Activated T-cell treated with anti-CD3 and anti-CD28 coated beads, Interleukin-2, amount 50 U/mL, for 72 hours (primary cell): ENCODE measurements at regions not wholly inside any gene's neighbourhood (a gene's known extent, or its start where the extent isn't known, plus 50 kb on each side); places are given as distances from the start of the nearest gene placed in this dataset.
"Not testable (repeated sequence)": the region's sequence is repeated elsewhere in the genome, so short reads cannot be mapped to it uniquely, and the experiment has no call there.

Experiments
- ATAC-seq, 2 donors: fragments of 150-1000 bp; cut with Tn5 transposase; replicated peaks in 1 of 2; 2 replicates each; pipeline ENCODE4 v1.10.0; 2021; ENCODE audit warnings: moderate library complexity in 2 of 2, mild to moderate bottlenecking in 1 of 2
- DNase-seq, 2 donors: peaks; one replicate each; pipeline ENCODE4 v3.0.0; 2021 to 2022; ENCODE audit warnings: mixed read lengths in 1 of 2
- H3K27ac Mint-ChIP-seq: one replicate; pipeline ENCODE4 v1.8.0; 2022; ENCODE audit warnings: mild to moderate bottlenecking, moderate library complexity, mixed read lengths
- H3K27me3 Mint-ChIP-seq: one replicate; pipeline ENCODE4 v1.8.0; 2022; ENCODE audit warnings: low read depth, mixed read lengths
- H3K36me3 Mint-ChIP-seq, 2 donors: one replicate each; pipeline ENCODE4 v1.8.0; 2022; ENCODE audit warnings: mixed read lengths in 2 of 2, mild to moderate bottlenecking in 1 of 2; ENCODE audit not compliant: insufficient read depth in 2 of 2
- H3K4me1 Mint-ChIP-seq: one replicate; pipeline ENCODE4 v1.8.0; 2022; ENCODE audit warnings: low read depth, mixed read lengths
- H3K4me3 Mint-ChIP-seq, 2 donors: one replicate each; pipeline ENCODE4 v1.8.0; 2022; ENCODE audit warnings: mild to moderate bottlenecking in 2 of 2, mixed read lengths in 2 of 2, moderate library complexity in 2 of 2
- H3K9me3 Mint-ChIP-seq, 2 donors: one replicate each; pipeline ENCODE4 v1.8.0; 2022; ENCODE audit warnings: mixed read lengths in 2 of 2

- Mint-ChIP-seq H3K36me3 (peaks cover 0 to 2% of the 10 kb centered on the region in 2 donors), H3K4me3 (no peak overlapping the region), H3K9me3 (peaks cover 11 to 20% of the 10 kb centered on the region in 2 donors), H3K27ac (no peak overlapping the region), H3K27me3 (no peaks in the 10 kb centered on the region), H3K4me1 (no peaks in the 10 kb centered on the region)
- ATAC-seq: no peak
- no peak for DNase-seq
These were observed 767.9 kb upstream of the CTNND2 start for GRCh38 chr5:12672141-12672540.

GRCh38 chr5:12669326-12669725 is 765.1 kb upstream of the CTNND2 start:
- ATAC-seq (no peak), DNase-seq (no peak)
- Mint-ChIP-seq H3K4me3 (no peak overlapping the region), H3K4me1 (no peaks in the 10 kb centered on the region), H3K9me3 (peaks cover 12 to 20% of the 10 kb centered on the region in 2 donors), H3K36me3 (peaks cover 1 to 2% of the 10 kb centered on the region in 2 donors), H3K27ac (no peak overlapping the region), H3K27me3 (no peaks in the 10 kb centered on the region)

GRCh38 chr5:12668564-12668963 is 764.3 kb upstream of the CTNND2 start:
- Mint-ChIP-seq H3K36me3 (peaks cover 2 to 4% of the 10 kb centered on the region in 2 donors), H3K9me3 (peaks cover 17 to 24% of the 10 kb centered on the region in 2 donors), H3K27ac (no peak overlapping the region), H3K4me1 (no peaks in the 10 kb centered on the region), H3K4me3 (no peak overlapping the region), H3K27me3 (no peaks in the 10 kb centered on the region)
- no peak for ATAC-seq
- DNase-seq: no peak

GRCh38 chr5:12667818-12668217 is 763.6 kb upstream of the CTNND2 start:
- not testable (repeated sequence) for H3K27ac Mint-ChIP-seq, H3K4me3 Mint-ChIP-seq, H3K36me3 Mint-ChIP-seq, H3K4me1 Mint-ChIP-seq, ATAC-seq, DNase-seq, H3K27me3 Mint-ChIP-seq
- peaks cover 16 to 22% of the 10 kb centered on the region in 2 donors for H3K9me3 Mint-ChIP-seq

GRCh38 chr5:12665772-12666171 is 761.5 kb upstream of the CTNND2 start:
- DNase-seq, H3K27me3 Mint-ChIP-seq, H3K4me3 Mint-ChIP-seq, H3K36me3 Mint-ChIP-seq, H3K27ac Mint-ChIP-seq, ATAC-seq, H3K4me1 Mint-ChIP-seq: not testable (repeated sequence)
- peaks cover 17 to 19% of the 10 kb centered on the region in 2 donors for H3K9me3 Mint-ChIP-seq

GRCh38 chr5:12662545-12663314 is 758.5 kb upstream of the CTNND2 start:
- Mint-ChIP-seq H3K4me3 (no peak overlapping the region), H3K4me1 (no peaks in the 10 kb centered on the region), H3K27me3 (no peaks in the 10 kb centered on the region), H3K36me3 (peaks cover 5 to 6% of the 10 kb centered on the region in 2 donors), H3K27ac (no peak overlapping the region), H3K9me3 (peaks cover 16 to 21% of the 10 kb centered on the region in 2 donors)
- ATAC-seq (no peak), DNase-seq (no peak)

GRCh38 chr5:12661617-12662370 is 757.5 kb upstream of the CTNND2 start:
- DNase-seq: no peak
- peaks cover 5 to 6% of the 10 kb centered on the region in 2 donors for H3K36me3 Mint-ChIP-seq
- peaks cover 17 to 19% of the 10 kb centered on the region in 2 donors for H3K9me3 Mint-ChIP-seq
- no peak for ATAC-seq
- no peak overlapping the region for H3K4me3 Mint-ChIP-seq
- no peaks in the 10 kb centered on the region for H3K4me1 Mint-ChIP-seq
- no peak overlapping the region for H3K27ac Mint-ChIP-seq
- H3K27me3 Mint-ChIP-seq: no peaks in the 10 kb centered on the region

- H3K4me3 Mint-ChIP-seq, H3K36me3 Mint-ChIP-seq, ATAC-seq, DNase-seq, H3K4me1 Mint-ChIP-seq, H3K27ac Mint-ChIP-seq, H3K27me3 Mint-ChIP-seq: not testable (repeated sequence)
- H3K9me3 Mint-ChIP-seq: peaks cover 16 to 18% of the 10 kb centered on the region in 2 donors
These were observed 756.2 kb upstream of the CTNND2 start for GRCh38 chr5:12660279-12661107.

GRCh38 chr5:12659686-12660085 is 755.4 kb upstream of the CTNND2 start:
- DNase-seq: no peak
- Mint-ChIP-seq H3K4me3 (no peak overlapping the region), H3K27me3 (no peaks in the 10 kb centered on the region), H3K4me1 (no peaks in the 10 kb centered on the region), H3K36me3 (peaks cover 3 to 6% of the 10 kb centered on the region in 2 donors), H3K27ac (no peak overlapping the region), H3K9me3 (peaks cover 12 to 14% of the 10 kb centered on the region in 2 donors)
- no peak for ATAC-seq

GRCh38 chr5:12658871-12659446 is 754.7 kb upstream of the CTNND2 start:
- Mint-ChIP-seq H3K27me3 (no peaks in the 10 kb centered on the region), H3K4me3 (no peak overlapping the region), H3K9me3 (peaks cover 7 to 8% of the 10 kb centered on the region in 2 donors), H3K36me3 (peaks cover 3 to 4% of the 10 kb centered on the region in 2 donors), H3K27ac (no peak overlapping the region), H3K4me1 (no peaks in the 10 kb centered on the region)
- DNase-seq: no peak
- no peak for ATAC-seq

GRCh38 chr5:12657914-12658474 is 753.7 kb upstream of the CTNND2 start:
- H3K36me3 Mint-ChIP-seq, H3K27ac Mint-ChIP-seq, DNase-seq, ATAC-seq, H3K27me3 Mint-ChIP-seq, H3K4me1 Mint-ChIP-seq, H3K4me3 Mint-ChIP-seq, H3K9me3 Mint-ChIP-seq: not testable (repeated sequence)

- ATAC-seq (no peak), DNase-seq (no peak)
- Mint-ChIP-seq H3K27me3 (no peaks in the 10 kb centered on the region), H3K4me3 (no peak overlapping the region), H3K27ac (no peak overlapping the region), H3K36me3 (no peaks in the 10 kb centered on the region), H3K4me1 (no peaks in the 10 kb centered on the region), H3K9me3 (peaks cover 4 to 7% of the 10 kb centered on the region in 2 donors)
These were observed 751.4 kb upstream of the CTNND2 start for GRCh38 chr5:12655675-12656074.
